DMS79 (cell line): ENCODE measurements at regions not wholly inside any gene's neighbourhood (a gene's known extent, or its start where the extent isn't known, plus 50 kb on each side); places are given as distances from the start of the nearest gene placed in this dataset.
"Not testable (repeated sequence)": the region's sequence is repeated elsewhere in the genome, so short reads cannot be mapped to it uniquely, and the experiment has no call there.

Source experiments
- DNase-seq: peaks from one replicate; lab custom pipeline; 2025; lab: John Stamatoyannopoulos, UW

GRCh38 chr16:86716649-86717048, 138.3 kb downstream of the FOXL1 start:
- DNase-seq = no peak

GRCh38 chr16:86718118-86718517, 139.8 kb downstream of the FOXL1 start:
- DNase-seq = no peak

- DNase-seq = no peak
These were observed 144.6 kb downstream of the FOXL1 start for GRCh38 chr16:86722970-86723369.

GRCh38 chr16:86723689-86724088, 145.3 kb downstream of the FOXL1 start:
- no peak for DNase-seq

GRCh38 chr16:86725401-86725800, 147.1 kb downstream of the FOXL1 start:
- DNase-seq = no peak

GRCh38 chr16:86726340-86726739, 148.0 kb downstream of the FOXL1 start:
- peak; percentile 31 for DNase-seq

GRCh38 chr16:86727131-86727530, 148.8 kb downstream of the FOXL1 start:
- no peak for DNase-seq

- DNase-seq = no peak
These were observed 149.3 kb downstream of the FOXL1 start for GRCh38 chr16:86727632-86728031.

GRCh38 chr16:86729686-86730085, 151.3 kb downstream of the FOXL1 start:
- no peak for DNase-seq

- no peak for DNase-seq
These were observed 151.7 kb downstream of the FOXL1 start for GRCh38 chr16:86730086-86730485.

- DNase-seq = no peak
These were observed 152.2 kb downstream of the FOXL1 start for GRCh38 chr16:86730597-86730996.

- no peak for DNase-seq
These were observed 154.4 kb downstream of the FOXL1 start for GRCh38 chr16:86732621-86733295.

- DNase-seq = no peak
These were observed 155.4 kb downstream of the FOXL1 start for GRCh38 chr16:86733546-86734254.

- no peak for DNase-seq
These were observed 156.5 kb downstream of the FOXL1 start for GRCh38 chr16:86734543-86735460.

- no peak for DNase-seq
These were observed 157.4 kb downstream of the FOXL1 start for GRCh38 chr16:86735727-86736126.

- no peak for DNase-seq
These were observed 158.2 kb downstream of the FOXL1 start for GRCh38 chr16:86736502-86736901.

GRCh38 chr16:86737083-86737482, 158.7 kb downstream of the FOXL1 start:
- no peak for DNase-seq

- DNase-seq = not testable (repeated sequence)
These were observed 160.0 kb downstream of the FOXL1 start for GRCh38 chr16:86738322-86738721.

- DNase-seq = no peak
These were observed 160.8 kb downstream of the FOXL1 start for GRCh38 chr16:86739178-86739577.

GRCh38 chr16:86739808-86740207, 161.5 kb downstream of the FOXL1 start:
- DNase-seq = no peak

- DNase-seq = no peak
These were observed 161.9 kb downstream of the FOXL1 start for GRCh38 chr16:86740298-86740697.

GRCh38 chr16:86740906-86741799, 162.8 kb downstream of the FOXL1 start:
- no peak for DNase-seq
